ENCODE measurements at regions not wholly inside any gene's neighbourhood (a gene's known extent, or its start where the extent isn't known, plus 50 kb on each side); places are given as distances from the start of the nearest gene placed in this dataset.

DNA sequence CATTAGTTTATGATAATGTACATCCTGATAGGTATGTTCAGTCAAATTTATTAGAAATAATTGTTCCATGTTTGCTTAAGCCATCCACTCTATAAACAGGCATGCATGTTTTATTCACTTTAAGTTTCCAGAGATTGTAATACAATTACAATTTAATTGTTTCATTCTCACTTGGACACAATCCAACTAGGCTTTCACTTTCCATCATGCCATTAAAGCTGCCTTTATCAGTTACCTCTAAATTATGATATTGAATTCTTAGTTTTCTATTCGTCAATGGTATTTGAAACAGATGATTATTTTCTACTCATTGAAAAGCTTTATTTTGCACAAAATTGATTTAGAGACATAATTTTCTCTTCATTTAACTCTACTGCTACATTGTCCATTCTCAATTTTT is 1196.3 kb downstream of the RAPGEF2 start:
- TF ChIP-seq, protein P1, sequence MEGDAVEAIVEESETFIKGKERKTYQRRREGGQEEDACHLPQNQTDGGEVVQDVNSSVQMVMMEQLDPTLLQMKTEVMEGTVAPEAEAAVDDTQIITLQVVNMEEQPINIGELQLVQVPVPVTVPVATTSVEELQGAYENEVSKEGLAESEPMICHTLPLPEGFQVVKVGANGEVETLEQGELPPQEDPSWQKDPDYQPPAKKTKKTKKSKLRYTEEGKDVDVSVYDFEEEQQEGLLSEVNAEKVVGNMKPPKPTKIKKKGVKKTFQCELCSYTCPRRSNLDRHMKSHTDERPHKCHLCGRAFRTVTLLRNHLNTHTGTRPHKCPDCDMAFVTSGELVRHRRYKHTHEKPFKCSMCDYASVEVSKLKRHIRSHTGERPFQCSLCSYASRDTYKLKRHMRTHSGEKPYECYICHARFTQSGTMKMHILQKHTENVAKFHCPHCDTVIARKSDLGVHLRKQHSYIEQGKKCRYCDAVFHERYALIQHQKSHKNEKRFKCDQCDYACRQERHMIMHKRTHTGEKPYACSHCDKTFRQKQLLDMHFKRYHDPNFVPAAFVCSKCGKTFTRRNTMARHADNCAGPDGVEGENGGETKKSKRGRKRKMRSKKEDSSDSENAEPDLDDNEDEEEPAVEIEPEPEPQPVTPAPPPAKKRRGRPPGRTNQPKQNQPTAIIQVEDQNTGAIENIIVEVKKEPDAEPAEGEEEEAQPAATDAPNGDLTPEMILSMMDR (conservative IDR thresholded peaks at IDR 0.05; ENCODE audit: low read depth, low read length), result no peak
- TF ChIP-seq EZH2 (IDR thresholded peaks at IDR 0.05; ENCODE audit: borderline replicate concordance, low read depth, low read length, poor library complexity, severe bottlenecking), result no peak

Data from A673 (cell line).